HCT116 (cell line): ENCODE measurements at regions not wholly inside any gene's neighbourhood (a gene's known extent, or its start where the extent isn't known, plus 50 kb on each side); places are given as distances from the start of the nearest gene placed in this dataset.

ENCODE experiments used
- ATAC-seq: fragments of 200-7000 bp; cut with Tn5 transposase; 2 replicates; pipeline ENCODE4 v1.9.1; 2020; ENCODE audit warnings: mild to moderate bottlenecking, moderate library complexity
- BruUV-seq: library from RNA; stranded (reverse); fragments of 400-500 nt; replicated peaks from 2 replicates; lab custom pipeline; 2021; lab: Mats Ljungman, UMichigan
- CTCF ChIA-PET: fragments of 300-600 bp; sonication (Branson Sonifier 250); formaldehyde crosslinking; loops from one replicate; lab custom pipeline; 2021; ENCODE audit warnings: antibody characterized with exemption; lab: Charles Lee
- POLR2A ChIA-PET: fragments of 300-600, 350-600 bp; sonication (Branson Sonifier 250); formaldehyde crosslinking; loops from one replicate; lab custom pipeline; 2021; ENCODE audit warnings: antibody characterized with exemption; lab: Charles Lee
- RAD21 ChIA-PET, 2 experiments: fragments of 300-600 bp; sonication (Branson Sonifier 250); formaldehyde crosslinking; loops; one replicate each; lab custom pipeline; 2023; ENCODE audit warnings: low total read pairs in 2 of 2; ENCODE audit not compliant: uncharacterized antibody in 2 of 2, unreplicated experiment in 2 of 2, low non-redundant PET in 1 of 2; lab: Charles Lee
- DNase-seq: peaks from one replicate; pipeline ENCODE4 v3.0.0-alpha.2; 2010; ENCODE audit warnings: low read depth, low spot score
- H2AFZ ChIP-seq: fragments of 200-600 bp; shearing (Covaris generic), sonication (generic); 2 replicates; pipeline ENCODE4 v1.6.1; 2017; ENCODE audit warnings: low read depth, mixed run types, mixed read lengths, antibody characterized with exemption, low read length; ENCODE audit not compliant: poor library complexity, severe bottlenecking
- H3K27ac ChIP-seq: 2 replicates; pipeline ENCODE4 v1.5.1; 2012; ENCODE audit warnings: low read depth, low read length
- H3K27me3 ChIP-seq: fragments of 200-600 bp; sonication (generic); 2 replicates; pipeline ENCODE4 v1.6.1; 2016; ENCODE audit warnings: mixed run types, low read length, mixed read lengths; ENCODE audit not compliant: insufficient read depth
- H3K36me3 ChIP-seq, 2 experiments: fragments of 200-500 bp in 1 of 2; fragments of 200-600 bp in 1 of 2; sonication (Bioruptor generic) in 1 of 2; sonication (generic) in 1 of 2; 2 replicates each; pipeline versions ENCODE4 v1.5.1 to v1.6.1; 2014 to 2016; ENCODE audit warnings: low read length in 2 of 2, inconsistent platforms in 1 of 2, mixed read lengths in 1 of 2, mixed run types in 1 of 2; ENCODE audit not compliant: insufficient read depth in 2 of 2, control insufficient read depth in 1 of 2
- H3K4me1 ChIP-seq, 2 experiments: fragments of 200-600 bp in 1 of 2; sonication (generic) in 1 of 2; 2 replicates each; pipeline versions ENCODE4 v1.5.1 to v1.6.1; 2012 to 2017; ENCODE audit warnings: low read length in 2 of 2, inconsistent platforms in 1 of 2, mild to moderate bottlenecking in 1 of 2, mixed read lengths in 1 of 2, mixed run types in 1 of 2, moderate library complexity in 1 of 2; ENCODE audit not compliant: insufficient read depth in 2 of 2, control insufficient read depth in 1 of 2
- H3K4me2 ChIP-seq: fragments of 200-600 bp; sonication (generic); 2 replicates; pipeline ENCODE4 v1.6.1; 2017; ENCODE audit warnings: mixed run types, low read length, mixed read lengths
- H3K4me3 ChIP-seq, 2 experiments: fragments of 200-600 bp in 1 of 2; sonication (generic) in 1 of 2; replicated peaks in 1 of 2; 2 replicates each; pipeline ENCODE4 v1.5.1; 2011 to 2016; ENCODE audit warnings: low read length in 2 of 2, control low read depth in 1 of 2, low read depth in 1 of 2, mild to moderate bottlenecking in 1 of 2, mixed read lengths in 1 of 2, mixed run types in 1 of 2
- H3K79me2 ChIP-seq: fragments of 200-600 bp; sonication (generic); 2 replicates; pipeline ENCODE4 v1.6.1; 2017; ENCODE audit warnings: mild to moderate bottlenecking, mixed run types, low read length, moderate library complexity, mixed read lengths; ENCODE audit not compliant: insufficient read depth
- H3K9ac ChIP-seq: fragments of 200-600 bp; sonication (generic); 2 replicates; pipeline ENCODE4 v1.6.1; 2016; ENCODE audit warnings: low read length, mixed read lengths
- H3K9me2 ChIP-seq: fragments of 200-600 bp; sonication (generic), shearing (Covaris generic); 2 replicates; pipeline ENCODE4 v1.6.1; 2017; ENCODE audit warnings: mixed run types, mild to moderate bottlenecking, moderate library complexity; ENCODE audit not compliant: insufficient read depth
- H3K9me3 ChIP-seq, 2 experiments: fragments of 200-500 bp in 1 of 2; fragments of 200-600 bp in 1 of 2; sonication (Bioruptor generic) in 1 of 2; sonication (generic) in 1 of 2; 2 replicates each; pipeline ENCODE4 v1.6.1; 2014 to 2017; ENCODE audit warnings: low read length in 2 of 2, mixed read lengths in 2 of 2, inconsistent platforms in 1 of 2, low read depth in 1 of 2, mild to moderate bottlenecking in 1 of 2, mixed run types in 1 of 2, moderate library complexity in 1 of 2; ENCODE audit not compliant: control insufficient read depth in 1 of 2, insufficient read depth in 1 of 2
- H4K20me1 ChIP-seq: fragments of 200-600 bp; sonication (generic), shearing (Covaris generic); 2 replicates; pipeline ENCODE4 v1.6.1; 2017; ENCODE audit warnings: mixed run types, mild to moderate bottlenecking, moderate library complexity; ENCODE audit not compliant: insufficient read depth
- ATF3 ChIP-seq: IDR thresholded peaks from 2 replicates; pipeline ENCODE4 v1.6.1; 2012
- CTCF ChIP-seq, 3 experiments: fragments of 200-600 bp in 1 of 3; sonication (generic) in 1 of 3; IDR thresholded peaks in 2 of 3; conservative IDR thresholded peaks in 1 of 3; 2 replicates each; pipeline ENCODE4 v1.5.1; 2012 to 2017; ENCODE audit warnings: low read depth in 2 of 3, low read length in 2 of 3, antibody characterized with exemption in 1 of 3, borderline replicate concordance in 1 of 3, control low read depth in 1 of 3, mild to moderate bottlenecking in 1 of 3, mixed read lengths in 1 of 3, mixed run types in 1 of 3, moderate library complexity in 1 of 3; ENCODE audit not compliant: insufficient read depth in 1 of 3
- ELF1 ChIP-seq: IDR thresholded peaks from 2 replicates; pipeline ENCODE4 v1.6.1; 2012; ENCODE audit warnings: low read depth, borderline replicate concordance
- EZH2 ChIP-seq: fragments of 200-600 bp; sonication (generic); IDR thresholded peaks from 2 replicates; pipeline ENCODE4 v1.6.1; 2017; ENCODE audit warnings: antibody characterized with exemption, mixed run types
- EZH2phosphoT487 ChIP-seq: fragments of 200-600 bp; IDR thresholded peaks from 2 replicates; pipeline ENCODE4 v1.6.1; 2018; ENCODE audit warnings: antibody characterized with exemption, borderline replicate concordance
- FOSL1 ChIP-seq: IDR thresholded peaks from 2 replicates; pipeline ENCODE4 v1.6.1; 2012; ENCODE audit warnings: low read depth
- JUND ChIP-seq: IDR thresholded peaks from 2 replicates; pipeline ENCODE4 v1.6.1; 2012
- MAX ChIP-seq: IDR thresholded peaks from 2 replicates; pipeline ENCODE4 v1.6.1; 2012
- POLR2AphosphoS5 ChIP-seq: IDR thresholded peaks from 2 replicates; pipeline ENCODE4 v1.6.1; 2011; ENCODE audit warnings: mild to moderate bottlenecking, low read depth, low read length, moderate library complexity
- SIN3A ChIP-seq: IDR thresholded peaks from 2 replicates; pipeline ENCODE4 v1.6.1; 2012; ENCODE audit warnings: low read depth
- SP1 ChIP-seq: IDR thresholded peaks from 2 replicates; pipeline ENCODE4 v1.6.1; 2012; ENCODE audit warnings: low read depth
- SRF ChIP-seq: IDR thresholded peaks from 2 replicates; pipeline ENCODE4 v1.6.1; 2012; ENCODE audit warnings: low read depth
- YY1 ChIP-seq: IDR thresholded peaks from 2 replicates; pipeline ENCODE4 v1.6.1; 2011; ENCODE audit warnings: low read length, low read depth, moderate library complexity, mild to moderate bottlenecking; ENCODE audit not compliant: insufficient replicate concordance; ENCODE audit errors: extremely low read depth
- ZNF274 ChIP-seq: fragments of 200-500 bp; sonication (Bioruptor generic); IDR thresholded peaks from 2 replicates; pipeline ENCODE4 v1.6.1; 2014; ENCODE audit warnings: mild to moderate bottlenecking, low read depth, low read length, inconsistent platforms
- intact Hi-C: fragments of 100-400 bp; cut with micrococcal nuclease; formaldehyde crosslinking; loops from 2 replicates; pipeline ENCODE4 v1.10.0; 2022

GRCh38 chr3:117455782-117456181 is 746.2 kb downstream of the TUSC7 start:
- Histone ChIP-seq H3K27ac (no peak overlapping the region), H3K4me1 (no peaks in the 10 kb centered on the region)
- TF ChIP-seq SRF (no peak), EZH2phosphoT487 (no peak), ELF1 (no peak), SP1 (no peak), ATF3 (no peak), MAX (no peak), FOSL1 (no peak), CTCF (IDR thresholded peaks at IDR 0.05 in 2 of 3, conservative IDR thresholded peaks at IDR 0.05 in 1 of 3; ENCODE audit: borderline replicate concordance in 1 of 3, insufficient read depth in 1 of 3, low read depth in 2 of 3, low read length in 2 of 3) (no peak), ZNF274 (no peak), JUND (no peak), EZH2 (no peak), YY1 (no peak), POLR2AphosphoS5 (no peak), SIN3A (no peak)
- TF ChIP-seq, all 23 proteins: peak for 0
- H2AFZ ChIP-seq = no peak overlapping the region
- DNase-seq (no peak), ATAC-seq (no peak)
- ChIA-PET POLR2A (no interaction called here), RAD21 (no interaction called here), CTCF (no interaction called here)
- no peaks in the 10 kb centered on the region for H3K9me2 ChIP-seq
- no peaks in the 10 kb centered on the region for H3K9me3 ChIP-seq
- H3K36me3 ChIP-seq = no peaks in the 10 kb centered on the region
- H3K79me2 ChIP-seq = no peaks in the 10 kb centered on the region
- no TSS peak for BruUV-seq
- H3K27me3 ChIP-seq = no peaks in the 10 kb centered on the region
- H3K4me3 ChIP-seq = no peak overlapping the region
- H4K20me1 ChIP-seq = no peaks in the 10 kb centered on the region
- no peak overlapping the region for H3K9ac ChIP-seq
- H3K4me2 ChIP-seq = no peak overlapping the region
- intact Hi-C loops = no loop called here
